HepG2 (cell line): ENCODE measurements at regions not wholly inside any gene's neighbourhood (a gene's known extent, or its start where the extent isn't known, plus 50 kb on each side); places are given as distances from the start of the nearest gene placed in this dataset.

Experiments used
- ATAC-seq: fragments of 200-7000 bp; cut with Tn5 transposase; 3 replicates; pipeline ENCODE4 v1.9.1; 2020; ENCODE audit warnings: mild to moderate bottlenecking, moderate library complexity
- BruUV-seq: library from RNA; stranded (reverse); fragments of 400-500 nt; replicated peaks from 2 replicates; lab custom pipeline; 2021; lab: Mats Ljungman, UMichigan
- CTCF ChIA-PET: fragments of 300-600 bp; formaldehyde crosslinking; extraction: SDS; loops from one replicate; lab custom pipeline; 2021; ENCODE audit warnings: low total read pairs, inconsistent platforms, low intra/inter-chr PET ratio; lab: Yijun Ruan, JAX
- POLR2A ChIA-PET: fragments of 350-600 bp; sonication (Branson Sonifier 250); formaldehyde crosslinking; loops from one replicate; lab custom pipeline; 2020; ENCODE audit warnings: antibody characterized with exemption, inconsistent platforms; lab: Yijun Ruan, JAX
- DNase-seq: peaks from one replicate; pipeline ENCODE4 v3.0.0-alpha.2; 2015; ENCODE audit warnings: low spot score
- FAIRE-seq: peaks from 3 replicates; lab custom pipeline; 2011; peaks lifted over from hg19 to GRCh38; lab: Jason Lieb, UNC
- H2AFZ ChIP-seq: one replicate; pipeline ENCODE4 v1.6.1; 2011; ENCODE audit warnings: low read length, inconsistent platforms
- H3K27ac ChIP-seq: fragments of 300-600 bp; 3 replicates; pipeline ENCODE4 v1.8.0; 2011; ENCODE audit warnings: mixed run types, mild to moderate bottlenecking, mixed read lengths, low read length, inconsistent platforms; ENCODE audit not compliant: insufficient read depth; ENCODE audit errors: extremely low read length
- H3K27me3 ChIP-seq, 2 experiments: fragments of 200-600 bp in 1 of 2; 2 replicates in 1 of 2; 3 replicates in 1 of 2; pipeline versions ENCODE4 v1.6.0 to v1.8.0; 2011; ENCODE audit warnings: low read length in 2 of 2, mild to moderate bottlenecking in 2 of 2, moderate library complexity in 2 of 2, inconsistent platforms in 1 of 2; ENCODE audit not compliant: insufficient read depth in 2 of 2, control insufficient read depth in 1 of 2
- H3K36me3 ChIP-seq, 2 experiments: fragments of 200-600 bp in 1 of 2; replicated peaks in 1 of 2; 2 replicates in 1 of 2; 3 replicates in 1 of 2; pipeline versions ENCODE4 v1.5.1 to v1.8.0; 2011; ENCODE audit warnings: low read length in 2 of 2, inconsistent platforms in 1 of 2; ENCODE audit not compliant: insufficient read depth in 2 of 2, control insufficient read depth in 1 of 2
- H3K4me1 ChIP-seq: 2 replicates; pipeline ENCODE4 v1.5.1; 2012; ENCODE audit warnings: low read length, inconsistent platforms; ENCODE audit not compliant: insufficient read depth
- H3K4me2 ChIP-seq: 2 replicates; pipeline ENCODE4 v1.6.0; 2011; ENCODE audit warnings: low read depth, low read length, inconsistent platforms
- H3K4me3 ChIP-seq, 3 experiments: fragments of 200-600 bp in 1 of 3; sonication (generic), shearing (Covaris generic) in 1 of 3; replicated peaks in 1 of 3; 2 replicates each; pipeline ENCODE4 v1.5.1; 2011 to 2016; ENCODE audit warnings: low read length in 3 of 3, inconsistent platforms in 2 of 3, low read depth in 2 of 3, mild to moderate bottlenecking in 2 of 3, control low read depth in 1 of 3, mixed read lengths in 1 of 3; ENCODE audit not compliant: insufficient read depth in 1 of 3
- H3K79me2 ChIP-seq: one replicate; pipeline ENCODE4 v1.6.1; 2011; ENCODE audit warnings: low read length, inconsistent platforms; ENCODE audit not compliant: insufficient read depth
- H3K9ac ChIP-seq: 2 replicates; pipeline ENCODE4 v1.6.0; 2011; ENCODE audit warnings: mild to moderate bottlenecking, low read depth, low read length, inconsistent platforms; ENCODE audit not compliant: insufficient read depth
- H3K9me3 ChIP-seq: 2 replicates; pipeline ENCODE4 v1.5.1; 2012; ENCODE audit warnings: mild to moderate bottlenecking, low read length
- H4K20me1 ChIP-seq: 2 replicates; pipeline ENCODE4 v1.6.0; 2011; ENCODE audit warnings: inconsistent platforms, mild to moderate bottlenecking, low read length, moderate library complexity; ENCODE audit not compliant: insufficient read depth
- AKAP8 ChIP-seq: sonication (generic); formaldehyde crosslinking; IDR thresholded peaks from 2 replicates; pipeline ENCODE4 v1.5.1; 2020; ENCODE audit warnings: mild to moderate bottlenecking, missing genetic modification reagents
- DRAP1 ChIP-seq: IDR thresholded peaks from 2 replicates; pipeline ENCODE4 v1.6.1; 2016; ENCODE audit warnings: missing genetic modification reagents, missing compliant biosample characterization
- ISX ChIP-seq: sonication (generic); formaldehyde crosslinking; conservative IDR thresholded peaks from 2 replicates; pipeline ENCODE4 v1.5.0; 2020; ENCODE audit warnings: missing genetic modification reagents
- WGBS: methylation state at CpG from one replicate; pipeline ENCODE4 v1.1.6; 2017; ENCODE audit warnings: low lambda C conversion rate; 5-methylcytosine and 5-hydroxymethylcytosine counted together
- in situ Hi-C: cut with HindIII; loops from 2 replicates; pipeline ENCODE4 v1.10.0; 2017; ENCODE audit warnings: low pct_unique_long_range_greater_than_20kb; ENCODE audit not compliant: extremely low pct_ligation_motif_present
- intact Hi-C: fragments of 100-400 bp; cut with micrococcal nuclease; formaldehyde crosslinking; loops from one replicate; pipeline ENCODE4 v1.10.0; 2022; ENCODE audit not compliant: unreplicated experiment
- TF ChIP-seq, protein P1 (sequence below): sonication (generic); formaldehyde crosslinking; IDR thresholded peaks from 2 replicates; pipeline ENCODE4 v1.4.0; 2020; ENCODE audit warnings: missing genetic modification reagents, borderline replicate concordance
- TF ChIP-seq, protein P2 (sequence below): sonication (generic); formaldehyde crosslinking; IDR thresholded peaks from 2 replicates; pipeline ENCODE4 v1.5.0; 2020; ENCODE audit warnings: mild to moderate bottlenecking, missing genetic modification reagents, borderline replicate concordance
- TF ChIP-seq, protein P3 (sequence below): IDR thresholded peaks from 2 replicates; pipeline ENCODE4 v1.6.1; 2016; ENCODE audit warnings: control low read depth

DNA sequence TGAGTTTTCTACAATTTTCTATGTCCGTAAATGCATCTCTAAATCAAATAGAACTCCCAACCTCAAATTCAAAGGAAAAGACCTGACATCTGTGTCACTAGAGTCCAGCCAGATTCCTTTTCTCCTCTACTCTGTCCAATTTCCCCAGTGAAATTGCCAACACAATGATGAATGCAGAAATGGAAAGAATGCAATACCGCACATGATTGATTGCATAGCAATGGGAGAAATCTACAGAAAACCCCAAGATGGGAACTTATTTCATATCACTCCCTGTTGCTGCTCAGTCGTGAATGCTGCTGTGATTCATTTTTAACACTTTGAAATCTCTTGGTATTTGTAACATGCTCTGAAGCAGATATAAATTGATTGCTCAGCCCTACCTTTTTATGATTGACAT is 355.1 kb upstream of the TUSC1 start:
- H3K4me3 ChIP-seq: no peak overlapping the region
- no peak for FAIRE-seq
- intact Hi-C loops: no loop called here
- H3K27ac ChIP-seq: no peak overlapping the region
- WGBS: 2% methylated on average over 3 of the region's 3 CpGs
- TF ChIP-seq AKAP8 (CRISPR knock-in tag): no peak
- TF ChIP-seq, protein P1, sequence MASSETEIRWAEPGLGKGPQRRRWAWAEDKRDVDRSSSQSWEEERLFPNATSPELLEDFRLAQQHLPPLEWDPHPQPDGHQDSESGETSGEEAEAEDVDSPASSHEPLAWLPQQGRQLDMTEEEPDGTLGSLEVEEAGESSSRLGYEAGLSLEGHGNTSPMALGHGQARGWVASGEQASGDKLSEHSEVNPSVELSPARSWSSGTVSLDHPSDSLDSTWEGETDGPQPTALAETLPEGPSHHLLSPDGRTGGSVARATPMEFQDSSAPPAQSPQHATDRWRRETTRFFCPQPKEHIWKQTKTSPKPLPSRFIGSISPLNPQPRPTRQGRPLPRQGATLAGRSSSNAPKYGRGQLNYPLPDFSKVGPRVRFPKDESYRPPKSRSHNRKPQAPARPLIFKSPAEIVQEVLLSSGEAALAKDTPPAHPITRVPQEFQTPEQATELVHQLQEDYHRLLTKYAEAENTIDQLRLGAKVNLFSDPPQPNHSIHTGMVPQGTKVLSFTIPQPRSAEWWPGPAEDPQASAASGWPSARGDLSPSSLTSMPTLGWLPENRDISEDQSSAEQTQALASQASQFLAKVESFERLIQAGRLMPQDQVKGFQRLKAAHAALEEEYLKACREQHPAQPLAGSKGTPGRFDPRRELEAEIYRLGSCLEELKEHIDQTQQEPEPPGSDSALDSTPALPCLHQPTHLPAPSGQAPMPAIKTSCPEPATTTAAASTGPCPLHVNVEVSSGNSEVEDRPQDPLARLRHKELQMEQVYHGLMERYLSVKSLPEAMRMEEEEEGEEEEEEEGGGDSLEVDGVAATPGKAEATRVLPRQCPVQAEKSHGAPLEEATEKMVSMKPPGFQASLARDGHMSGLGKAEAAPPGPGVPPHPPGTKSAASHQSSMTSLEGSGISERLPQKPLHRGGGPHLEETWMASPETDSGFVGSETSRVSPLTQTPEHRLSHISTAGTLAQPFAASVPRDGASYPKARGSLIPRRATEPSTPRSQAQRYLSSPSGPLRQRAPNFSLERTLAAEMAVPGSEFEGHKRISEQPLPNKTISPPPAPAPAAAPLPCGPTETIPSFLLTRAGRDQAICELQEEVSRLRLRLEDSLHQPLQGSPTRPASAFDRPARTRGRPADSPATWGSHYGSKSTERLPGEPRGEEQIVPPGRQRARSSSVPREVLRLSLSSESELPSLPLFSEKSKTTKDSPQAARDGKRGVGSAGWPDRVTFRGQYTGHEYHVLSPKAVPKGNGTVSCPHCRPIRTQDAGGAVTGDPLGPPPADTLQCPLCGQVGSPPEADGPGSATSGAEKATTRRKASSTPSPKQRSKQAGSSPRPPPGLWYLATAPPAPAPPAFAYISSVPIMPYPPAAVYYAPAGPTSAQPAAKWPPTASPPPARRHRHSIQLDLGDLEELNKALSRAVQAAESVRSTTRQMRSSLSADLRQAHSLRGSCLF (CRISPR knock-in tag): no peak
- TF ChIP-seq, protein P2, sequence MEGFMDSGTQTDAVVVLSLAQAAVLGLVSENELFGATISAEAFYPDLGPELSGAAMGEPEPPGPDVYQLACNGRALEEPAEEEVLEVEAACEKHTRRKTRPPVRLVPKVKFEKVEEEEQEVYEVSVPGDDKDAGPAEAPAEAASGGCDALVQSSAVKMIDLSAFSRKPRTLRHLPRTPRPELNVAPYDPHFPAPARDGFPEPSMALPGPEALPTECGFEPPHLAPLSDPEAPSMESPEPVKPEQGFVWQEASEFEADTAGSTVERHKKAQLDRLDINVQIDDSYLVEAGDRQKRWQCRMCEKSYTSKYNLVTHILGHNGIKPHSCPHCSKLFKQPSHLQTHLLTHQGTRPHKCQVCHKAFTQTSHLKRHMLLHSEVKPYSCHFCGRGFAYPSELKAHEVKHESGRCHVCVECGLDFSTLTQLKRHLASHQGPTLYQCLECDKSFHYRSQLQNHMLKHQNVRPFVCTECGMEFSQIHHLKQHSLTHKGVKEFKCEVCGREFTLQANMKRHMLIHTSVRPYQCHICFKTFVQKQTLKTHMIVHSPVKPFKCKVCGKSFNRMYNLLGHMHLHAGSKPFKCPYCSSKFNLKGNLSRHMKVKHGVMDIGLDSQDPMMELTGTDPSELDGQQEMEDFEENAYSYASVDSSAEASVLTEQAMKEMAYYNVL (CRISPR knock-in tag): no peak
- TF ChIP-seq, protein P3, sequence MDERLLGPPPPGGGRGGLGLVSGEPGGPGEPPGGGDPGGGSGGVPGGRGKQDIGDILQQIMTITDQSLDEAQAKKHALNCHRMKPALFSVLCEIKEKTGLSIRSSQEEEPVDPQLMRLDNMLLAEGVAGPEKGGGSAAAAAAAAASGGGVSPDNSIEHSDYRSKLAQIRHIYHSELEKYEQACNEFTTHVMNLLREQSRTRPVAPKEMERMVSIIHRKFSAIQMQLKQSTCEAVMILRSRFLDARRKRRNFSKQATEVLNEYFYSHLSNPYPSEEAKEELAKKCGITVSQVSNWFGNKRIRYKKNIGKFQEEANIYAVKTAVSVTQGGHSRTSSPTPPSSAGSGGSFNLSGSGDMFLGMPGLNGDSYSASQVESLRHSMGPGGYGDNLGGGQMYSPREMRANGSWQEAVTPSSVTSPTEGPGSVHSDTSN (CRISPR knock-in tag): no peak
- TF ChIP-seq ISX (CRISPR knock-in tag): no peak
- no peak for TF ChIP-seq DRAP1 (CRISPR knock-in tag)
- TF ChIP-seq, all 625 proteins: peak for 0
- Histone ChIP-seq H3K79me2 (no peaks in the 10 kb centered on the region), H2AFZ (no peak overlapping the region), H3K4me1 (no peaks in the 10 kb centered on the region), H3K27me3 (no peaks in the 10 kb centered on the region), H3K9me3 (peaks cover 34% of the 10 kb centered on the region; the same call in 1 of the 2 replicates), H3K9ac (no peak overlapping the region), H3K4me2 (no peak overlapping the region), H3K36me3 (no peaks in the 10 kb centered on the region), H4K20me1 (no peaks in the 10 kb centered on the region)
- ATAC-seq (no peak), DNase-seq (no peak)
- BruUV-seq: no TSS peak
- in situ Hi-C loops: no loop called here
- ChIA-PET CTCF (no interaction called here), POLR2A (no interaction called here)
